Fibroblast of villous mesenchyme (primary cell): ENCODE measurements at regions not wholly inside any gene's neighbourhood (a gene's known extent, or its start where the extent isn't known, plus 50 kb on each side); places are given as distances from the start of the nearest gene placed in this dataset.

Experiments
- DNase-seq: peaks from one replicate; pipeline ENCODE4 v3.0.0-alpha.2; 2010; ENCODE audit warnings: low read depth
- H3K4me3 ChIP-seq: 2 replicates; pipeline ENCODE4 v1.5.1; 2011; ENCODE audit warnings: low read depth, mild to moderate bottlenecking, low read length
- TF ChIP-seq, protein P1 (sequence below): IDR thresholded peaks from 2 replicates; pipeline ENCODE4 v1.5.1; 2012; ENCODE audit warnings: low read depth, mild to moderate bottlenecking, low read length; ENCODE audit not compliant: insufficient read depth

DNA sequence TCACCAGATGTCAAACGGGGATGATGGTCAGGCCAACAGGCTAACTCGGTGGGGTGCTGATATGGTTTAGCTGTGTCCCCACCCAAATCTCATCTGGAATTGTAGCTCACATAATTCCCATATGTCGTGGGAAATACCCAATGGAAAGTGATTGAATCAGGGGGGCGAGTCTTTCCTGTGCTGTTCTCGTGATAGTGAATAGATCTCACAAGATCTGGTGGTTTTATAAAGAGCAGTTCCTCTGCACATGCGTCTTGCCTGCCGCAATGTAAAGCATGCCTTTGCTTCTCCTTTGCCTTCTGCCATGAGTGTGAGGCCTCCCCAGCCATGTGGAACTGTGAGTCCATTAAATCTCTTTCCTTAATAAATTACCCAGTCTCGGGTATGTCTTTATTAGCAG, 74.4 kb upstream of the YWHAQ start:
- no peak overlapping the region for H3K4me3 ChIP-seq
- TF ChIP-seq, protein P1, sequence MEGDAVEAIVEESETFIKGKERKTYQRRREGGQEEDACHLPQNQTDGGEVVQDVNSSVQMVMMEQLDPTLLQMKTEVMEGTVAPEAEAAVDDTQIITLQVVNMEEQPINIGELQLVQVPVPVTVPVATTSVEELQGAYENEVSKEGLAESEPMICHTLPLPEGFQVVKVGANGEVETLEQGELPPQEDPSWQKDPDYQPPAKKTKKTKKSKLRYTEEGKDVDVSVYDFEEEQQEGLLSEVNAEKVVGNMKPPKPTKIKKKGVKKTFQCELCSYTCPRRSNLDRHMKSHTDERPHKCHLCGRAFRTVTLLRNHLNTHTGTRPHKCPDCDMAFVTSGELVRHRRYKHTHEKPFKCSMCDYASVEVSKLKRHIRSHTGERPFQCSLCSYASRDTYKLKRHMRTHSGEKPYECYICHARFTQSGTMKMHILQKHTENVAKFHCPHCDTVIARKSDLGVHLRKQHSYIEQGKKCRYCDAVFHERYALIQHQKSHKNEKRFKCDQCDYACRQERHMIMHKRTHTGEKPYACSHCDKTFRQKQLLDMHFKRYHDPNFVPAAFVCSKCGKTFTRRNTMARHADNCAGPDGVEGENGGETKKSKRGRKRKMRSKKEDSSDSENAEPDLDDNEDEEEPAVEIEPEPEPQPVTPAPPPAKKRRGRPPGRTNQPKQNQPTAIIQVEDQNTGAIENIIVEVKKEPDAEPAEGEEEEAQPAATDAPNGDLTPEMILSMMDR, result no peak
- DNase-seq, result no peak

DNA sequence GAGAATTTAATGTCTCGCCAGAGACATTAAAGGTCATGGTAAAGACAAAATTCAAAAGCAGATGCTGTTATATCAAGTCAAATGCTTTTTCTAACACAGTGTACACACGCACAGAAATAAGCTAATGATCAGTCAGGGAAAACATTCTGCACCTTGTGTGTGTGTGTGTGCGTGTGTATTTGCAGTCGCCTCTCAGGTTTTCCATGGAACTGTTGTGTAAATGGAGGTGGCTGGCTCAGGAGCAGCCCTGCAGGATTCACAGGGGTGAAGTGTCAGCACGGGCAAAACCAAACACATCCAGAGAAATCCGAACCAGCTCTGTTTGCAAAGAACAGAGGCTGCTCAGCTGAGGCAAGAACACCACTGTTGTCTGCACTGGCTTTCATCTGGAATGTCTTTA, 76.2 kb upstream of the YWHAQ start:
- TF ChIP-seq, protein P1, result no peak
- H3K4me3 ChIP-seq, result no peak overlapping the region
- no peak for DNase-seq

DNA sequence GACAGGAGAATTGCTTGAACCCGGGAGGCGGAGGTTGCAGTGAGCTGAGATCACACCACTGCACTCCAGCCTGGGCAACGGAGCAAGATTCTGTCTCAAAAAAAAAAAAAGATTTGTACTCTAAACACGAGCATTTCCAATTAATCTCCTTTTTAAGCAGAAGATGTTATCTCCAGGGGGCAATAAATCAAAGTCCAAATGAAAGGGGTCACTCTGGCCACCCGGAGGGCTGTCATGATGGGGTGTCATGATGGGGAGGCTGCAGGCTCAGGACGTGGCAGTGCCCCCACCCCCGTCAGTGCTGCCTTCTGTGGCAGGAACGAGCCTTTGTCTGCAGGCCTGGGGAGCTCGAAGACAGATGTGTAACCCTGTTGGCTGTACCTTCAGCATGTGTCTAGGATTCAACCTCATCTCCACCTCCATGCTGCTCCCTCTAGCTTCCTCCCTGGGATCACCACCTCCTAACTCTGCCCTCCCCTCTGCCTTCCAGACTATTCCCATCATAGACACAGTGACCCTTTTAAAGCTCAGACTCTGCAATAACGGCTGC, 76.9 kb upstream of the YWHAQ start:
- no peak overlapping the region for H3K4me3 ChIP-seq
- TF ChIP-seq, protein P1, result no peak
- no peak for DNase-seq

DNA sequence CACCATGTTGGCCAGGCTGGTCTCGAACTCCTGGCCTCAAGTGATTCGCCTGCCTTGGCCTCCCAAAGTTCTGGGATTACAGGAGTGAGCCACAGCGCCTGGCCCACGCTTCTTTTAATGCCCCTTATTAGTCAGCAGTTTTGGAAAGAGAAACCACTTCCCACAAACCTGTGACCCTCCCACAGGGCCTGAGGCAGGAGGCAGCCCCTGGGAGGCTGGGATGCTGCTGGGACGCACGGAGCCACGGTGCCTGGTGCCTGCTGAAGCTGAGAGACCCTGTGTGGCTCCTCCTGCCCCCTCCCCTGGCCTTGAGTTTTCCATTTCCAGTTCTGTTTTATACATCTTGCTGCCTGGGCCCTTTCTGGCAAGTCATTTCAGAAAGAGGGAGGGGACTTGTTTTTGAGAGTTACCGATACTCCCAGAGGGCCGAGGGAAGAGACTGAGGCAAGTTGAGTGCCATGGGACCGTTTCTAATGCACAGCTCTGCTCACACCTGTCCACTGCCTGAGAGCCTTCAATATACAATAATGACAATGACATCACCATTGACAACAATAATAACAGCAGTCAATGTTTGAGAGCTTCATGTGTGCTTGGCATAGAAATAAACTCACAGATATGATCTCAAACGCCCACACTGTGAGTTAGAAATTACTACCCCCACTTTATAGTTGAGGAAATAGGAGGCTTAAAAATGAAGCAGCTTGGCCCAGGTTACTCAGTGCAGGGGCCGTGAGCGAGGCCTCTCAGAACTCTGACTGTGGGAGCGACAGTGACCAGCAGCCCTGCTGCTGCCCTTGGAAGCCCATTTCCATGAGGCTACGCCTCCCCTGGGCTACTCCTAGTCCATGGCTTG, 78.1 kb upstream of the YWHAQ start:
- H3K4me3 ChIP-seq, result no peak overlapping the region
- TF ChIP-seq, protein P1, result no peak
- peak; percentile 36 for DNase-seq

DNA sequence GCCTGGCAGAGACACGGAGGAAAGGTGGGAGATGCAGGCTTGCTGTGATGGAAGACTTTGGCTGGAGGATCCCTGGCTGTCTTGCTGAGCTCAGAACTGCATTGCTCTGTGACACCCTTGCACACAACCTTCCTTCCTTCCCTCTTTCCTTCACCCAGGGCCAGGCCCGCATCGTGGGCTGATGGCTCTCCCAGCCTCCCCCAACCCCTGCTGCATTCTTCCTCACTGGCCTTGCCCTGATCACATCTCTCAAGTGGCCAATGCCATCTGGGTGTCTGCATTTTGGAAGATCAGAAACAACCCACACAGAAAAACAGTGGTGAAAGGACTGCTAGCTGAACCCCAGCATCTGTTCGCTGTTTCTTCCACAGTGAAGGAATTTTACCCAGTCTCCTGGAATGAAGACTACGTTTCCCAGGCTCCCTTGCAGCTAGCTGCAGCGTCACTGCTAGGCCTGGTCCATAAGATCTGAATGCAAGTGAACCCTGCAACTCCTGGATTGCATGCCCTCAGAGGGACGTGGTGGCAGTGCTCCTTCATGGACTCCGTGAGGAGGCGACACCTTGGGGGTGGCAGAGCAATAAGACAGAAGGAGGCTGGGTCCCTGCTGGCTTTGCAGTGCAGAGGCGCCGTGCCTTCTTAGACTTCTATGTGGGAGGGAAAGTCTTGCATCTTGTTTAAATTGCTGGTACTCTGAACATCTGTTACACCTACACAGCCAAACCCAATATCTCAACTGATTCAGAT, 78.9 kb upstream of the YWHAQ start:
- DNase-seq, result no peak
- H3K4me3 ChIP-seq, result no peak overlapping the region
- TF ChIP-seq, protein P1, result no peak

DNA sequence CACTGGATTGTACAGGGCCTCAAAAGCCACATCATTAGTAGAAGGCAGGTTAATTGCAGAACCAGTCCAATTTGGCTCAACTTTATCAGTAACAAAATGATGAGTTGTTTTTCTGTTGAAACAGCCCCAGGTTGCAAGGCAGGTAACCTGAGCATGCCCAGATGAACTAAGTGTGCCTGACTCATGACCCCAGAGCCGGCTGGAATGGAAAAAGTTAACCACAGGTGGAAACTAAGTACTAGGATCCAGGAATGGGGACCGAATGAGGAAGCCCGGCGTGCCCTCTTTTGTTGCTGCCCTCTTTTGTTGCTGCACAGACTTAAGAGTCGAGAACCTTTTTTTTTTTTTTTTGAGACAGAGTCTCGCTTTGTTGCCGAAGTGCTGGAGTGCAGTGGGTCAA, 79.5 kb upstream of the YWHAQ start:
- DNase-seq, result no peak
- TF ChIP-seq, protein P1, result no peak

More for the DNA sequence above, 79.5 kb upstream of the YWHAQ start:
- no peak overlapping the region for H3K4me3 ChIP-seq
